Stimulated activated naive CD4-positive, alpha-beta T cell treated with Interleukin-2 at 50 U/mL for 16 hours (primary cell): ENCODE measurements at regions not wholly inside any gene's neighbourhood (a gene's known extent, or its start where the extent isn't known, plus 50 kb on each side); places are given as distances from the start of the nearest gene placed in this dataset.

Experiments used
- DNase-seq: peaks from one replicate; lab custom pipeline; 2025; lab: John Stamatoyannopoulos, UW

GRCh38 chr17:15894913-15895658 is 49.8 kb upstream of the ADORA2B start:
- DNase-seq: no peak
